GM23248 (cell line): ENCODE measurements at regions not wholly inside any gene's neighbourhood (a gene's known extent, or its start where the extent isn't known, plus 50 kb on each side); places are given as distances from the start of the nearest gene placed in this dataset.

Experiments
- DNase-seq: peaks from one replicate; pipeline ENCODE4 v3.0.0-alpha.2; 2015
- H2AFZ ChIP-seq: fragments of 200-600 bp; sonication (generic); 2 replicates; pipeline ENCODE4 v1.6.1; 2016; ENCODE audit warnings: antibody characterized with exemption
- H3F3A ChIP-seq: fragments of 200-600 bp; sonication (generic); 2 replicates; pipeline ENCODE4 v1.6.1; 2016; ENCODE audit warnings: mild to moderate bottlenecking, antibody characterized with exemption, mixed run types; ENCODE audit not compliant: insufficient read depth
- H3K27ac ChIP-seq: fragments of 200-600 bp; sonication (generic); 2 replicates; pipeline ENCODE4 v1.5.1; 2016; ENCODE audit warnings: mild to moderate bottlenecking
- H3K27me3 ChIP-seq: fragments of 200-600 bp; sonication (generic); replicated peaks from 2 replicates; pipeline ENCODE4 v1.6.1; 2016; ENCODE audit warnings: mild to moderate bottlenecking; ENCODE audit not compliant: insufficient read depth
- H3K36me3 ChIP-seq: fragments of 200-600 bp; sonication (generic); 2 replicates; pipeline ENCODE4 v1.6.1; 2016; ENCODE audit warnings: low read depth, mild to moderate bottlenecking
- H3K4me1 ChIP-seq: fragments of 200-600 bp; sonication (generic); 2 replicates; pipeline ENCODE4 v1.6.1; 2016; ENCODE audit warnings: mild to moderate bottlenecking; ENCODE audit not compliant: insufficient read depth
- H3K4me2 ChIP-seq: fragments of 200-600 bp; sonication (generic); one replicate; pipeline ENCODE4 v1.6.1; 2016; ENCODE audit warnings: mild to moderate bottlenecking; ENCODE audit not compliant: unreplicated experiment
- H3K4me3 ChIP-seq: fragments of 200-600 bp; sonication (generic); 2 replicates; pipeline ENCODE4 v1.5.1; 2016; ENCODE audit warnings: mild to moderate bottlenecking
- H3K79me2 ChIP-seq: fragments of 200-600 bp; sonication (generic); 2 replicates; pipeline ENCODE4 v1.6.1; 2016; ENCODE audit warnings: mild to moderate bottlenecking; ENCODE audit not compliant: insufficient read depth
- H3K9ac ChIP-seq: fragments of 200-600 bp; sonication (generic); 2 replicates; pipeline ENCODE4 v1.6.1; 2016; ENCODE audit warnings: mild to moderate bottlenecking
- H3K9me2 ChIP-seq: fragments of 200-600 bp; sonication (generic); 2 replicates; pipeline ENCODE4 v1.6.1; 2016; ENCODE audit warnings: mixed run types, mild to moderate bottlenecking, moderate library complexity; ENCODE audit not compliant: insufficient read depth
- H3K9me3 ChIP-seq: fragments of 200-600 bp; sonication (generic); one replicate; pipeline ENCODE4 v1.6.1; 2017; ENCODE audit warnings: low read depth
- H4K20me1 ChIP-seq: fragments of 200-600 bp; sonication (generic); 2 replicates; pipeline ENCODE4 v1.6.0; 2016; ENCODE audit not compliant: insufficient read depth
- EZH2 ChIP-seq: fragments of 200-600 bp; sonication (generic); IDR thresholded peaks from 2 replicates; pipeline ENCODE4 v1.6.1; 2018; ENCODE audit warnings: antibody characterized with exemption, mild to moderate bottlenecking; ENCODE audit not compliant: insufficient read depth, poor library complexity, severe bottlenecking
- EZH2phosphoT487 ChIP-seq: fragments of 200-600 bp; sonication (generic); IDR thresholded peaks from 2 replicates; pipeline ENCODE4 v1.6.1; 2018; ENCODE audit warnings: antibody characterized with exemption, moderate library complexity, mild to moderate bottlenecking, low read depth; ENCODE audit not compliant: insufficient read depth
- WGBS, 2 experiments: methylation state at CpG; one replicate each; pipeline ENCODE4 v1.1.6; 2015 to 2017; ENCODE audit warnings: low lambda C conversion rate in 2 of 2, low coverage in 1 of 2; ENCODE audit errors: missing lambda C conversion rate in 2 of 2; 5-methylcytosine and 5-hydroxymethylcytosine counted together
- in situ Hi-C: fragments of 300-500 bp; cut with MboI; formaldehyde crosslinking; loops from 2 replicates; pipeline ENCODE4 v1.15.0; 2020

- Histone ChIP-seq H3K27ac (no peak overlapping the region), H3K79me2 (no peaks in the 10 kb centered on the region), H3K36me3 (no peaks in the 10 kb centered on the region), H4K20me1 (no peaks in the 10 kb centered on the region; the same call in 1 of the 2 replicates), H3K27me3 (peaks cover 14% of the 10 kb centered on the region), H3K4me1 (no peaks in the 10 kb centered on the region), H3K9me3 (no peaks in the 10 kb centered on the region), H3K4me2 (no peak overlapping the region), H3K9me2 (no peaks in the 10 kb centered on the region), H3K9ac (no peak overlapping the region), H3K4me3 (no peak overlapping the region), H3F3A (no peaks in the 10 kb centered on the region), H2AFZ (no peak overlapping the region)
- WGBS, 2 experiments, result 6 to 8% methylated on average over 9 of the region's 9 CpGs
- no peak for DNase-seq
- no peak for TF ChIP-seq EZH2phosphoT487
- no peak for TF ChIP-seq EZH2
- in situ Hi-C loops, result no loop called here
Observed at GRCh38 chr11:15641271-15642045, 526.7 kb downstream of the INSC start.

- H4K20me1 ChIP-seq, result no peaks in the 10 kb centered on the region; the same call in 1 of the 2 replicates
- H3F3A ChIP-seq, result no peaks in the 10 kb centered on the region
- no peak for DNase-seq
- H3K9me2 ChIP-seq, result no peaks in the 10 kb centered on the region
- H2AFZ ChIP-seq, result no peak overlapping the region
- 60 to 70% methylated on average over 1 of the region's 1 CpG for WGBS, 2 experiments
- in situ Hi-C loops, result no loop called here
- no peaks in the 10 kb centered on the region for H3K9me3 ChIP-seq
- no peak overlapping the region for H3K9ac ChIP-seq
- H3K27me3 ChIP-seq, result peaks cover 7% of the 10 kb centered on the region
- no peak overlapping the region for H3K4me2 ChIP-seq
- no peaks in the 10 kb centered on the region for H3K4me1 ChIP-seq
- TF ChIP-seq EZH2, result no peak
- no peak for TF ChIP-seq EZH2phosphoT487
- no peaks in the 10 kb centered on the region for H3K79me2 ChIP-seq
- no peak overlapping the region for H3K27ac ChIP-seq
- no peak overlapping the region for H3K4me3 ChIP-seq
- H3K36me3 ChIP-seq, result no peaks in the 10 kb centered on the region
Observed at GRCh38 chr11:15645201-15645600, 530.5 kb downstream of the INSC start.

- no peak for TF ChIP-seq EZH2
- no peak for TF ChIP-seq EZH2phosphoT487
- no peak for DNase-seq
- Histone ChIP-seq H3K4me3 (no peak overlapping the region), H3K4me1 (no peaks in the 10 kb centered on the region), H2AFZ (peak overlapping the region; percentile 69), H3K9me3 (no peaks in the 10 kb centered on the region), H3K27ac (no peak overlapping the region), H3F3A (no peaks in the 10 kb centered on the region), H3K4me2 (no peak overlapping the region), H4K20me1 (no peaks in the 10 kb centered on the region; the same call in 1 of the 2 replicates), H3K36me3 (no peaks in the 10 kb centered on the region), H3K9me2 (no peaks in the 10 kb centered on the region), H3K79me2 (no peaks in the 10 kb centered on the region), H3K27me3 (peaks cover 13% of the 10 kb centered on the region), H3K9ac (0 out of 2 replicates have a peak overlapping the region, but pooled peaks have one; percentile 26)
- in situ Hi-C loops, result no loop called here
- WGBS, 2 experiments, result 54 to 62% methylated on average over 11 to 13 of the region's 14 CpGs
Observed at GRCh38 chr11:15649371-15650104, 534.8 kb downstream of the INSC start.

- H3K9ac ChIP-seq, result peak overlapping the region; percentile 59
- TF ChIP-seq EZH2 (no peak), EZH2phosphoT487 (no peak)
- H3K27ac ChIP-seq, result no peak overlapping the region
Observed at GRCh38 chr11:15650105-15650938, 535.6 kb downstream of the INSC start.

More at GRCh38 chr11:15650105-15650938, 535.6 kb downstream of the INSC start:
- Histone ChIP-seq H3F3A (no peaks in the 10 kb centered on the region), H3K4me2 (peak overlapping the region; percentile 83), H3K36me3 (no peaks in the 10 kb centered on the region), H3K27me3 (peaks cover 13% of the 10 kb centered on the region), H3K4me1 (no peaks in the 10 kb centered on the region), H4K20me1 (no peaks in the 10 kb centered on the region; the same call in 1 of the 2 replicates), H3K9me2 (no peaks in the 10 kb centered on the region), H3K4me3 (peak overlapping the region; percentile 59), H2AFZ (peak overlapping the region; percentile 69), H3K9me3 (no peaks in the 10 kb centered on the region), H3K79me2 (no peaks in the 10 kb centered on the region)
- DNase-seq, result peak; percentile 94
- in situ Hi-C loops, result no loop called here
- WGBS, 2 experiments, result 7 to 8% methylated on average over 35 to 39 of the region's 41 CpGs
